ENCODE measurements at regions not wholly inside any gene's neighbourhood (a gene's known extent, or its start where the extent isn't known, plus 50 kb on each side); places are given as distances from the start of the nearest gene placed in this dataset.
"Not testable (repeated sequence)": the region's sequence is repeated elsewhere in the genome, so short reads cannot be mapped to it uniquely, and the experiment has no call there.

DNA sequence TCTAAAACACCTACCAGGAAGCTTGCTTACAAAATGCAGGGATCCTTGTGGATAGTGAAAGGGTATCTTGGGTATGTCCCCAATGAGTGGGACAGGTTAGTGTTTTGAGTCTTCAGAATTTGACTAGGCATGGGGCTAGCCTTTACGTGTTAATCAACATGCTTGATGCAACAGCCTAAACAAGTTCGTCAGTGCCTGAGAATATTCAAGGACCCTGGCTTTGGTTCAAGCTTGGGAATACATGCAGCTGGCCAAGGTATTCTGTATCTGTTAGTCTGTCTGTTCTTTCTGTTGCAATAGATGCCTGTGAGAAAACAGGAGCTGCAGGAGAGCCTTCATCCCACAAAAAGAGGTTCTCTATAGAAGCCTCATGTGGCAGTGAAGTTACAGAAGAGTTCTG lies 149.5 kb downstream of the CCNG2 start:
- DNase-seq (ENCODE audit: low read depth): no peak

DNA sequence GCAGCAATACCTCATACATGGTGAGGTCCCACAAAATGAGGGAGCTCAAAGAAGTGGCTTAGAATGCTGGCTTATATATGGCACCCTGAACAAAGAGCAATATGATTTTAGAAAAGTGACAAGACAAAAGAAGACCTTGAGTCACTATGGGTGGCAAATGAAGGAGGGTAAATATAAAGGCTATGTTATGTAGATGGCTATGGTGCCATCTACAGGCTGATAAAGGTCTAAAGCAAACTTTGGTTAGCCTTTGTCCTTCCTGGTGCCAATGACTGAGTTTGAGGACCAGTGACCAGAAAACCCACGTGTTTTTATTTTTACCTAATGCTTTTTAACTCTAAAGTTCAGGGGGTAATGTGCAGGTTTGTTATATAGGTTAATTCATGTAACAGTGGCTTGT lies 151.8 kb downstream of the CCNG2 start:
- no peak for DNase-seq (ENCODE audit: low read depth)

DNA sequence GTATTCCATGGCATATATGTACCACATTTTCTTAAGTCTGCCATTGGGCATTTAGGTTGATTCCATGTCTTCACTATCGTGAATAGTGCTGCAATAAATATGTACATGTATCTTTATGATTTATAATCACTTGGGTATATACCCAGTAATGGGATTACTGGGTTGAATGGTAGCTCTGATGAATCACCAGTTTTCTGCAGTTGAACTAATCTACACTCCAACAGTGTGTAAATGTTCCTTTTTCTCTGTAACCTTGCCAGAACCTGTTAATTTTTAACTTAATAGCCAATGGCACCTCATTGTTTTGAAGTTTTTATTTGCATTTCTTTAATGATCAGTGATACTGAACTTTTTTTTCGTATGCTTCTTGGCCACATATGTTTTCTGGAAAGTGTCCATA lies 152.5 kb downstream of the CCNG2 start:
- no peak for DNase-seq (ENCODE audit: low read depth)

DNA sequence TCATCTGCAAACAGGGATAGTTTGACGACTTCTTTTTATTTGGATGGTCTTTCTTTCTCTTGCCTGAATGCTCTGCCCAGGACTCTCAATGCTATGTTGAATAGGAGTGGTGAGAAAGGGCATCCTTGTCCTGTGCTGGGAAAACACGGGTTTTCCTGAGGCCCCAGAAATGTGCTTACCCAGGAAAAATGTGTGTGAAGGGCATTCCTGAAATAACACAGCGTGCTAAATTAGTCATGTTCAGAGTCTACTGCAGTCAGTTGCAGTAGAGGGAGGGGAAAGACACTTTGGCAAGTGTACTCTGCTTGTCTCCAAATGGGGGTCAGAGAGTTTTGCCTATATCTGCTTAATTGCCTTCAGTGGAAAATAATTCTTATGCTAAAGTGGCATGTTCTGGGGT lies 153.9 kb downstream of the CCNG2 start:
- no peak for DNase-seq (ENCODE audit: low read depth)

DNA sequence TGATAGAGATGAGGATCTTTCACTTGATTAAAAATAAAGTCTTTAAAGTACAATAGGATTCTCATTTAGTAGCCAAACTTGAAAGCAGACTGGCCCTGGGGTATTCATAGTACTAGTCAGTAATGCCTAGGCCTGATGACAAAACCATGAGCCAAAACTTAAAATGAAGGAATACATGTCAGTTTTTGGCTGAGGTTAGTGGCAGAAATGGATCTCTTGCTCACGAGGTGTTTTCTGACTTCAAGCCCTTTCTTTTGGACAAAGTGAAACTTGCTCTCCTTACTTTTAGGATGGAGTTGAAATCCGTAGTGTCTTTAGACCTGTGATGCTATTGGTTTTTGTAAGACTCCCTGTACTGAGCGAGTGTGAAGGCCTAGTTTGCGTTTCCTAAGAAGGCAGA lies 157.7 kb downstream of the CCNG2 start:
- DNase-seq (ENCODE audit: low read depth): no peak

DNA sequence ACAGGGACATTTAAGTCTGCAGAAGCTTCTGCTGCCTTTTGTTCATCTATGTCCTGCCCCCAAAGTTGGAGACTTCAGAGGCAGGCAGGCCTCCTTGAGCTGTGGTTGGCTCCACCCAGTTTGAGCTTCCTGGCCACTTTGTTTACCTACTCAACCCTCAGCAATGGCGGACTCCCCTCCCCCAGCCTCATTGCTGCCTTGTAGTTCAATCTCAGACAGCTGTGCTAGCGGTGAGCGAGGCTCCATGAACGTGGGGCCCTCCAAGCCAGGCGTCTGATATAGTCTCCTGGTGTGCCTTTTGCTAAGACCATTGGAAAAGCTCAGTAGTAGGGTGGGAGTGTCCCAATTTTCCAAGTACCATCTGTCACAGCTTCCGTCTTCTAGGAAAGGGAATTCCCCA lies 170.1 kb downstream of the CCNG2 start:
- DNase-seq (ENCODE audit: low read depth): no peak

DNA sequence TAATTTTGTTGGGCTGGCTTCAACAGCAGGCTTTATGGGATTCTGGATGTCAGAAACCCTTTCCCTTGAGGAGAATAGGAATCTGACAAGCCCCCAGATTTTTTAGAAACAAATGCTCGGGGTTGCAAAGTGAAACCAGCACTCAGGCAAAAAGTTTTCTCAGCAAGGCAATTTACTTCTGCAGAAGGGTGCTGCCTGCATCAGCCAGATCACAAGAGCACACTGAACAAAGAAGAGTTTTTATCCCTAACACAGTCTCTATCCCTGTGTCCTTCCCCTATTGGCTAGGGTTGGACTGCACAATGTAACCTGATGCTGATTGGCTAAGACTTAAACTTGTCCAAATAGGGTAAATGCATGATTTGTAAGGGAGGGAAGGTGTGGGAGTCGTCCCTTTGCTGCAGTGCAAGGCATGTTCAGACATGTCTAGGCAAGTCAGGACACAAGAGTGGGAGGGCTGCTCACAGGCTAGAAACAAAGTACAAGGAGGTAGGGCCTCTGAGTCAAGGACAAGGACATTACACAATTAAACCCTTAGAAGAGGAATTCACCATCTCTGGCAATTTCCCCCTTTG lies 175.8 kb downstream of the CCNG2 start:
- no peak for DNase-seq (ENCODE audit: low read depth)

DNA sequence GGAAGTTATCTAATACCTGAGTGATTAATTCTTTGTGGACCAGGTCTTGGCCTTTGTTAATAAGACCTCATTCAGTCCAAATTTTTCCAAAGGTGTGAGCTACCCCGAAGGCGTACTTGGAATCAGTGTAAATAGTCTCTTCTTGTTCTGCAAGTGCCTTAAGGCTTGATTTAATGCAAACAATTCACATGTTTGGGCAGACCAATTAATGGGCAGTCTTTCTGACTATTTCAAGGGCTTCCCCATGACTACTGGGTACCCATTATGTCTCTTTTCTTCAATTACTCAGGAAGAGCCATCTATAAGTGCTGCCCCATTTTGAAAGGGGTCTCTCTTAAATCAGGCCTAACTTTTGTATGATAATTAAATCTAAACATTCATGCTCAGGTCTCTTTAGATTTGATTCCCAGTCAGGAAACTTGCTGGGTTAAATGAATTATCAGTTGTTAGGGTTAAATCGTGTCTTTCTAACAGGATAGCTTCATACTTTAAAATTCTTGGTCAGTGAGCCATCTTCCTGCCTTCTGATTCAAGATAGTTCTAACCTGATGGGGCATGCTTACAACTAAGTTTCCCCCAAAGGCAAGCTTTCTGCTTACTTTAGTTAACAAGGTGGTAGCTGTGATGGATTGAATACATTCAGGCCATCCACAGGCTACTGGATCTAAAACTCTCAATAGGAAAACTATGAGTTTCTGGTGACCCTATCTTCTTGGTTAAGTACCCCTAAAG lies 179.6 kb downstream of the CCNG2 start:
- no peak for DNase-seq (ENCODE audit: low read depth)

DNA sequence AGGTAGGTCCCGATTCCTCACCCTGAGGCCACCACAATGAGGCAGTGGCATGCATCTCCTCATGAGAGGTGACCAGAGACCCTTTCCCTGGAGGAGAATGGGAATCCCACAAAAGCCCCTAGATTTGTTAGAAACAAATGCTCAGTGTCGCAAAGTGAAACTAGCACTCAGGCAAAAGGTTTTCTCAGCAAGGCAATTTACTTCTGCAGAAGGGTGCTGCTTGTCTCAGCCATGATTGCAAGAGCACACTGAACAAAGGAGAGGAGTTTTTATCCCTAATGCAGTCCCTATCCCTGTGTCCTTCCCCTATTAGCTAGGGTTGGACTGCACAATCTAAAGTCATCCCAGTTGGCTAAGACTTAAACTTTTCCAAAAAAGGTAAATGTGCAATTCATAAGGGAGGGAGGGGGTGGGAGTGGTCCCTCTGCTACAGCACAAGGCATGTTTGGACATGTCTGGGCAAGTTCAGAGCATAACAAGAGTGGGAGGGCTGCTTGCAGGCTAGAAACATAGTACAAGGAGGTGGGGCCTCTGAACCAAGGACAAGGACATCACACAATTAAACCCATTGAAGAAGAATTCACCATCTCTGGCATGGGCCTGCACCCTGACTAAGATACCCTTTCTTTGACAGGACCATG lies 185.3 kb downstream of the CCNG2 start:
- no peak for DNase-seq (ENCODE audit: low read depth)

DNA sequence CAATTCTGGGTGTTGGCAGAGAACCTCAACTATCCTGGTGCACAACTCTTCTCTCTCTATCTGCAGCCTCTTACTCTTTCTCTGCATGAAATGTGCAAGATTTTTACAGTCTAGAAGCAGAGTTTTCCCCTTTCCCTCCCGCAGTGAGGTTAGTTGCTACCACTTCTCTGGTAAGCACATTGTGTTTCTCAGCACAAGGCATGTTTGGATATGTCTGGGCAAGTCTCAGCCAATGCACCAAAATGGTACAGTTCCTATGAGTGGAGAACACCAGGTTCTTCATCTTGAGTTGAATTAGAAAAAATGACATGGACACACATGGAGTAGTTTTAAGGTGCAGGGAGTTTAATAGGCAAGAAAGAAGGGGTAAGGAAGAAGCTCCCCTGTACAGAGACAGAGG lies 187.0 kb downstream of the CCNG2 start:
- no peak for DNase-seq (ENCODE audit: low read depth)

DNA sequence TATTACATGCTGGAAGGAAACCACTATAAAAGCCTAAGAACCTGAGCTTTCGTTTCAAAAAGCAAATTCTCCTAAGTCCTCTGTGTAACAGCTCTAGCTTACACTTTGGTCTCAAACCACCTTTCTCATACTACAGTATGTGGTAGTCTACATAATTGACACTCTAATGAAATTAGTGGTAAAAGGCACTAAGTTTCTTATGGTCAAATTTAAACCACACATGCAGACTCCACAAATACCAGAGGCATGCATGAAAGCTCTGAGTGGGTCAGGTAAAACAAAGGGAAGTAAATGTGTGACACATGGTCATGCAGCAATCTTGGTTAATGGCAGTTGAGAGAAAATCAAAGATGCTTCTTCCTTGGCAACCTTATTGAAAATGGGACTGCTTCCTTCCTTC lies 187.8 kb downstream of the CCNG2 start:
- DNase-seq (ENCODE audit: low read depth): no peak

DNA sequence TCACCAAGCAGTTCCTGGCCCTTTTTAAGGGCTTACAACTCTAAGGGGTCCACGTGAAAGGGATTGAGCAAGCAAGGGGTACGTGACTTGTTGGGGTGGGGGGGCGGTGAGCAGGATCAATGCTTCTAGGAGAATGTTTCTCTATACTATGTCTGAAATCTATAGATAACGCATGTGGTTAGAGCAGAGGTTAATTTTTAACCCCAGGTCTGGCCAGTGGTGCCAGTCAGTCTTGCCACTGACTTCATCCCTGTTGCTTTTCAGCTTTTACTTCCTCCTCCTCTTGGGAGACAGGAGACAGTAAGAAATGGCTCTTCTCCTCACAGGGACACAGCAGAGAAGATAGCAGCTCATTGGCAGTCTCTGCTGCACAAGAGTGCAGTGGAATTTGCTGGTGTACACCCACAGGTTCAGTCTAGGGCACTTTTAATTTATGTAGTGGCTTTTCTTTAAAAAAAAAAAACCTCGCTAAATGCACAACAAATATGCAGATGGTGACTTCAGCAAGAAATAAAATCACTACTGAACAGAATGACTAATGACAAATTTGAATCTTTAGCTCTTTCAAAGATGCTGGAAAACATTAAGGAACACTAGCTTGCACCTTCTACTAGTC lies 190.5 kb downstream of the CCNG2 start:
- no peak for DNase-seq (ENCODE audit: low read depth)

DNA sequence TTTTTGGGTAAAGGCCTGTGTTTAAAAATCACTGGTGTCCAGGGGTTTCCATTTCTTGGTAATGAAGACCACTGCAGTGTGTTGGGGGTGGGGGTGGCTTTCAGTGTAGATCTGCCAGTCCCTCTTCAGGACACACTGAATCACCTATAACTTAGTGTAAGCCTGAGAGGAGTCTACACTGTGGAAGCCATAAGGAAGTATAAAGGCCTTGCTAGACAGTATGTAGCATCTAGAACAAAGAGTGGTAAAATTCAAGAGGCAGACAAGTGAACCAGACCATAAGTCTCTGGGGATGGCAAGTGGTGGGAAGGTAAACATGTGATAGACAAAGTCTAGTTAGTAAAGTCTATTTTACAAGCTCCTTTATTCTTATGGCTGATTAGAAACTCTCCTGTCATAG lies 191.8 kb downstream of the CCNG2 start:
- no peak for DNase-seq (ENCODE audit: low read depth)

DNA sequence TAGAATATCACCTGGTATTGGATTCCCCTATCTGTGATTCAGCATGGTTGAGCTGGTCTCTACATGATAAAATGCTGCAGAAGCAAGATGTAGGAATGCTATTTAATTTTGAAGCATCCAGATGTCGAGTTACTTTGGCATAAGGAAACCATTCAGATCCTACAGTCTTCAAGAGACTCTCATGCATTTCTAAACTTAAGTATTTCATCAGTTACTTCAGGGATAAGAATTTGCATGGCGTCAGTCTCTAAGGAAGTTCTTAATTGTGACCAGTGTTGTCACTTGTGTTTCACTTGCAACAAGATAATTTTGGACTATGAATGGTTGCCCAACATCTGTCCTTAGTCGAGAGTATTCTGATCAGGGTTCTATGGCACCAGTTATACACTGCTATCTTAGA lies 192.4 kb downstream of the CCNG2 start:
- DNase-seq (ENCODE audit: low read depth): no peak

DNA sequence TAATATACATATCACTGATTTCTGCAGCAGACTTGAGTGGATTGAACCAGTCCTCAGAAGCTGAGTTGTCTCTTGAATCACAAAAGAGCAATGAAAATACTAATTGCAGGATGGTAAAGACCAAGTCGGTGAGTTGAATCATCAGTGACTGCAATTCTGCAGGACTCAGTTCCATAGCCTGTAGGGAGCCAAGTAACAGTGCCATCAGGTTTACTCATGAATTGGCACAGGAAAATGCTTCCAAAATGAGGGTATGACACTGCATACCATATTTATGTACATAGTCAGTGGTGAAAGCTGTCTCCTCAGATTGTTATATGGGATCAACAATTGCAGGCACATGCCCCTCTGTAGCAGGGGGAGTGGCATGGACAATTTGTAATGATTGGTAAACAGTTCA lies 192.8 kb downstream of the CCNG2 start:
- DNase-seq (ENCODE audit: low read depth): no peak

DNA sequence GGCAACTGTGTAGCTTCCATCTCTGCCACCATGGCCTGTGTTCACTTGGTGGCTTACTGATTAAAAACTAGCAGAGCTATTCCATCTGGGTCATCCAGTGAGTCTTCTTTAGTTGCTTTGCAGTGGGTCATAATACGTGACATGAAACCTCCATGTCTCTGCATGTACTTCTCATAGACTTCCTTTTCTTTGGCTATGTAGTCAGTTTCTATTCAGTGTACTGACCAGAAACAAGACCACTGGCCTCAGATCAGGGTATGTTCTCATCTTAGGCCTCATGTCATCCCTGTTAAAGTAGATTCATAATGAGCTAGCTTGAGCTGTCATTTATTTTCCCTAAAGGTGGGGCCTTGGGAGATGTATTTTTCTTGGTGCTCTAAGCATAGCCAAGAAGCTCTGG lies 195.2 kb downstream of the CCNG2 start:
- no peak for DNase-seq (ENCODE audit: low read depth)

DNA sequence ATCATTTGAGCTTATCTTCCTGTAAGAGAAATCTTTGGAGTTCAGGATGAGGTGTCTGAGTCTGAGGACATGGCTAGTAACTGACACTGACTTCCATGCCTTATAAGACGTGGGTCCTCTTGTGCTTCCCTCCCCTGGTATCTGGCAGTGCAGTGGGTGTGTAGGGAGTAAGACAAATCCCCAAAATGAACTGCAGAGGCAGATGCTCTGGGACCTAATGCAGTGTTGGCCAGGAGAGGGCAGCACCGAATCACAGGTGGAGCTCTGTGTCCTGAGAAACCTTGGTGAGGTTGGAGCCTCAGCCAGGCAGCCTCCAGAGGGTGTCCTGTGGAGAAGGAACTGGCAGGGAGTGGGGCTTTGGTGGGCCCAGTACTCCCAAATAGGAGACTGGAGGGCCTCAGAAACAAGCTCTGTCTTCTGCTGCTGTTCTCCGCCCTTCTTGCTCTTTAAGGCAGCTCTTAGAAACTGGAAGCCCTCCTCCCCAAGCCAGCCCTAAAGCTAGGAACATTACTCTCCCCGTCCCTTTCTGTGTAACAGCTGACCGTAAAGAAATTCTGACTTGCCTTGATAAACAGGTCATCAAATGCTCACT lies 196.8 kb downstream of the CCNG2 start:
- DNase-seq (ENCODE audit: low read depth): not testable (repeated sequence)

DNA sequence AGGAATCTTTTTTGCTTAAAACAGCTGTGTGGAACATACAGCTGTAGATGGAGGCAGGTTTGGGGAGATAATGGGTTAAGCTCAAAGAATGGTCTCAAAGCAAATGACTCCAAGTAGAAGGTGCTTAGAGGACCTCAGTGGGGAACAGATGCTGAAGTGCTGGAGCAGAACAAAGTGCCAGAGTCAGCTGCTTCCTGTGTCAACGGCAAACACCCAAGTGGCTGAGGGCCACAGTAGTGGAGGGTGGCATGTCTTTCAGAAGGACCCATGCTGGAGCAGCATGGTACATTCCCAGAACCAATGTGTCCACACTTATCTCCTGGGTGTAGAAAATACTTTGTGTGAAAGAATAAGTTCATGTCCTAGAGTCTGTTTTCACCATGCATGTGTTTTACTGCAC lies 197.5 kb downstream of the CCNG2 start:
- DNase-seq (ENCODE audit: low read depth): no peak

DNA sequence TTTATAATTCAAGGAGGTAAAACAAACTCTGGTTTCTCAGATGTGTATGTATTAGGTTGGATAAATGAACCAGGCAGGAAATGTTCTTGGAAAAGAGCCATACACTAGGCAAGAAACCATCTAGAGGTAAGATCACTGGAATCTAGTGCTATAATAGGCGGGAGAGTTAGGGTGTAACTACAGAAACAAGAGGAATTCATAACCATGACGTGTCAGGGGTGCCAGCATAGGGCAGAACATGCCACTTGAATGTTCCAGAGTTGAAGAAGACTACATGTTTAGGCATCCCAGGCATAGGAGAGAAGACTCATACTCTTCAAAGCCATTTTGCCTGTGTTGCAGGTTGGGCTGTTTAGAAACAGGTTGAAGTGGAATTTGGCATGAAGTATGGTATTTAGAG lies 198.7 kb downstream of the CCNG2 start:
- no peak for DNase-seq (ENCODE audit: low read depth)

DNA sequence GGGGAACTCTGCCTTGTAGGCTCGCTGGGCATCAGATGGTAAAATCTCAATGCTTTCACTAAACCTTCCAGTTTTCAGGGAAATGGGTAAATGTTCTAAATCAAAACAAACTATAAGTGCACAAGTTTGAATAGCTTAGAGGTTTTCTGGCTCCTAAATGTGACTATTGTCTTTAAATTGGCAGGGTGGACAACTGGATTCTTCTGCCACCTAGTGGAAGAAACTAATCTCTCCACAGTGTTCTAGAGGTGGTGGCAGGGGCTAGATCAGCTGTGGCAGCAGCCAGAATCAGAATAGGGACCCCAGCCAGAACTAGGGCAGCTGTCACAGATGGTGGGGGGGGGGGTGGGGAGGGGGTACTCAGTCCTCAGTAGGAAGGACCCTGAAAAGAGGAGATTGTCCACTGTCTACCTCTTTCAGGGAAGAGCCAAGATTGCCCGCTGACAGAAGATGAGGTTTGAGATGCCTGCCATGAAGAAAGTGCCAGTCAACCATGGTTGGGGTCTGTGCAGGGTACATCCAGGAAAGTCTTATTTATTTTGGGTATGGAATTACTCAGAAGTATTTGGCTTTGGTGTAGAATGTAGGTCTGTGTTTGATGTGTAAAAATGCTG lies 201.4 kb downstream of the CCNG2 start:
- no peak for DNase-seq (ENCODE audit: low read depth)

DNA sequence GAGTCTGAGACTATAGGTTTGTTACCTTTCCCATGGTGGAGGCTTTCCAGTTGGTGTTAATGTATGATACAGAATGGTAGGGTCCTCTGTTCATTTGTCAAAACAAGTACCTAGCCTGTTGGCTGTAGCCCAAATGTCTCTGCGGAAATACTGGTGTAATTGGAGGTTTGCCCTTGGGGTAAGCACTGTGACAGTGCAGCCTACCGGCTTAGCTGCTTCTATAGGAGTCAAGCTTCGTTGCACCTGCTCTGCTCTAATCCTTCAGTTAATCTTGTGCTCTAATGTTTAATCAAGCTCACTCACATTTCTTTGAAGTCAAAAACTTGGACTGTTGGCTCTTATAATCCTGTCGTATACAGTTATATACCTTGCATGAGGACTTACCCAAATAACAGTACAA lies 203.4 kb downstream of the CCNG2 start:
- no peak for DNase-seq (ENCODE audit: low read depth)

DNA sequence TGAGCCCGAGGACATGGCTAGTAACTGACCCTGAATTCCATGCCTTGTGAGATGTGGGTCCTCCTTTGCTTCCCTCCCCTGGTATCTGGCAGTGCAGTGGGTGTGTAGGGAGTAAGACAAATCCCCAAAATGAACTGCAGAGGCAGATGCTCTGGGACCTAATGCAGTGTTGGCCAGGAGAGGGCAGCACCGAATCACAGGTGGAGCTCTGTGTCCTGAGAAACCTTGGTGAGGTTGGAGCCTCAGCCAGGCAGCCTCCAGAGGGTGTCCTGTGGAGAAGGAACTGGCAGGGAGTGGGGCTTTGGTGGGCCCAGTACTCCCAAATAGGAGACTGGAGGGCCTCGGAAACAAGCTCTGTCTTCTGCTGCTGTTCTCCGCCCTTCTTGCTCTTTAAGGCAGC lies 209.9 kb downstream of the CCNG2 start:
- not testable (repeated sequence) for DNase-seq (ENCODE audit: low read depth)

Data from T follicular helper cell (primary cell).